HepG2 (cell line): ENCODE measurements at regions not wholly inside any gene's neighbourhood (a gene's known extent, or its start where the extent isn't known, plus 50 kb on each side); places are given as distances from the start of the nearest gene placed in this dataset.

Experiments
- CTCF ChIP-seq: sonication (generic); formaldehyde crosslinking; IDR thresholded peaks from 2 replicates; pipeline ENCODE4 v1.5.0; 2020; ENCODE audit warnings: mild to moderate bottlenecking, missing genetic modification reagents, moderate library complexity
- FOXK2 ChIP-seq: fragments of 450-650 bp; IDR thresholded peaks from 2 replicates; pipeline ENCODE4 v1.6.1; 2016
- MAX ChIP-seq: IDR thresholded peaks from 2 replicates; pipeline ENCODE4 v1.6.1; 2012; ENCODE audit warnings: inconsistent platforms
- NAIF1 ChIP-seq: sonication (generic); formaldehyde crosslinking; IDR thresholded peaks from 2 replicates; pipeline ENCODE4 v1.5.0; 2020; ENCODE audit warnings: mild to moderate bottlenecking, missing genetic modification reagents, borderline replicate concordance
- NKX3-1 ChIP-seq: sonication (generic); formaldehyde crosslinking; IDR thresholded peaks from 2 replicates; pipeline ENCODE4 v1.5.0; 2020; ENCODE audit warnings: missing genetic modification reagents
- PREB ChIP-seq: sonication (generic); formaldehyde crosslinking; IDR thresholded peaks from 2 replicates; pipeline ENCODE4 v1.4.0; 2020; ENCODE audit warnings: missing genetic modification reagents
- SIN3A ChIP-seq: IDR thresholded peaks from 2 replicates; pipeline ENCODE4 v1.6.1; 2011; ENCODE audit warnings: low read depth, mild to moderate bottlenecking, control low read depth, low read length, borderline replicate concordance
- ZNF282 ChIP-seq: fragments of 450-650 bp; IDR thresholded peaks from 2 replicates; pipeline ENCODE4 v1.6.1; 2018; ENCODE audit not compliant: partially characterized antibody
- ZNF350 ChIP-seq: sonication (generic); formaldehyde crosslinking; IDR thresholded peaks from 2 replicates; pipeline ENCODE4 v1.4.0; 2020; ENCODE audit warnings: mild to moderate bottlenecking, low read depth, missing genetic modification reagents, borderline replicate concordance
- ZNF747 ChIP-seq: sonication (generic); formaldehyde crosslinking; IDR thresholded peaks from 2 replicates; pipeline ENCODE4 v1.8.1; 2023; ENCODE audit warnings: missing genetic modification reagents, mild to moderate bottlenecking, borderline replicate concordance
- ZNF850 ChIP-seq: sonication (generic); formaldehyde crosslinking; conservative IDR thresholded peaks from 2 replicates; pipeline ENCODE4 v1.9.0; 2021; ENCODE audit warnings: mild to moderate bottlenecking, missing genetic modification reagents

- TF ChIP-seq CTCF (CRISPR knock-in tag): no peak
- TF ChIP-seq SIN3A: no peak
- TF ChIP-seq PREB (CRISPR knock-in tag): no peak
- no peak for TF ChIP-seq ZNF282
- TF ChIP-seq MAX: no peak
- no peak for TF ChIP-seq FOXK2
- no peak for TF ChIP-seq ZNF850 (CRISPR knock-in tag)
- TF ChIP-seq NKX3-1 (CRISPR knock-in tag): no peak
- no peak for TF ChIP-seq ZNF747 (CRISPR knock-in tag)
- no peak for TF ChIP-seq NAIF1 (CRISPR knock-in tag)
- TF ChIP-seq ZNF350 (CRISPR knock-in tag): no peak
Measured at GRCh38 chr3:7841451-7841850, 660.2 kb upstream of the LMCD1 start.
